22Rv1 (cell line): ENCODE measurements at regions not wholly inside any gene's neighbourhood (a gene's known extent, or its start where the extent isn't known, plus 50 kb on each side); places are given as distances from the start of the nearest gene placed in this dataset.
A peak's percentile ranks its signal among the peaks of the same experiment; 100 is the strongest.
"Not testable (repeated sequence)": the region's sequence is repeated elsewhere in the genome, so short reads cannot be mapped to it uniquely, and the experiment has no call there.

Experiments used
- H3K27ac ChIP-seq: fragments of 450-650 bp; 2 replicates; pipeline ENCODE4 v1.5.1; 2017
- TF ChIP-seq, protein P1 (sequence below): fragments of 450-650 bp; IDR thresholded peaks from 2 replicates; pipeline ENCODE4 v1.5.1; 2017; ENCODE audit warnings: mild to moderate bottlenecking

DNA sequence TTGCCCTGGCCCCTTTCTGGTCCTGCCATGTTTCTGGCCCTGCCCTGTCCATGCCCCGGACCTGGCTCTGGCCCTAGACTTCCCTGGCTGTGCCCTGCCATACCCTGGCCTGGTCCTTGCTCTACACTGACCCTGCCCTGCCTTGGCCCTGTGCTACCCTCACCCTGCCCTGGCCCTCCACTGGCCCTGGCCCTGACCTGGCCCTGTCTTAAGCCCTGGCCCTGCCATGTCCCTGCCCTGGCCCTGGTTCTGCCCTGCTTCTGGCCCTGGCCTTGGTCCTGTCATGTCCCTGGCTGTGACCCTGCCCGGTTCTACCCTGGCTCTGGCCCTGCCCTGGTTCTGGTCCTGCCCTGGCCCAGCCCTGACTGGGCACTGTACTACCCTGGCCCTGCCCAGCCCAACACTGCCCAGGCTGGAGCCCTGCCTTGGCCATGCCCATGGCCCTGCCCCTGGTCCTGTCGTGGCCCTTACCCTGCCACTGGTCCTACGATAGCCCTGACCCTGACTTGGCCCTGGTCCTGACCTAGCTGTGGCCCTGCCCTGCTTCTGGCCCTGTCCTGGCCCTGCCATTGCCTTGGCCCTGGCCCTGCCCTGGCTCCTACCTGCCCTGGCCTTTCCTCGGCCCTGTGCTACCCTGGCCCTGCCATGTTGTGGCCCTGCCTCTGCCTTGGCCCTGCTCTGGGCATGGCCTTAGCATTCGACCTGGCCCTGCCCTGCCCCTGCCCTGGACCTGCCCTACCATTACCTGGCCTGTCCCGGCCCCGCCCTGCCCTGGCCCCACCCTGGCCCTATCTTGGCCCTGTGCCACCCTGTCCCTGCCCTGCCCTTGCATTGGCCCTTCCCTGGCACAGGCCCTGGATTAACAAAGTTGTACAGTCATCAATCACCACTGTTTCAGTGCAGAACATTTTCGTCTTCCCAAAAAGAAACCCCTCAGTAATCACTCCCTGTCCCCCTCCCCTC is 223.5 kb downstream of the LIPI start:
- not testable (repeated sequence) for H3K27ac ChIP-seq

GRCh38 chr21:13985865-13986863 is 224.6 kb downstream of the LIPI start:
- H3K27ac ChIP-seq = not testable (repeated sequence)

DNA sequence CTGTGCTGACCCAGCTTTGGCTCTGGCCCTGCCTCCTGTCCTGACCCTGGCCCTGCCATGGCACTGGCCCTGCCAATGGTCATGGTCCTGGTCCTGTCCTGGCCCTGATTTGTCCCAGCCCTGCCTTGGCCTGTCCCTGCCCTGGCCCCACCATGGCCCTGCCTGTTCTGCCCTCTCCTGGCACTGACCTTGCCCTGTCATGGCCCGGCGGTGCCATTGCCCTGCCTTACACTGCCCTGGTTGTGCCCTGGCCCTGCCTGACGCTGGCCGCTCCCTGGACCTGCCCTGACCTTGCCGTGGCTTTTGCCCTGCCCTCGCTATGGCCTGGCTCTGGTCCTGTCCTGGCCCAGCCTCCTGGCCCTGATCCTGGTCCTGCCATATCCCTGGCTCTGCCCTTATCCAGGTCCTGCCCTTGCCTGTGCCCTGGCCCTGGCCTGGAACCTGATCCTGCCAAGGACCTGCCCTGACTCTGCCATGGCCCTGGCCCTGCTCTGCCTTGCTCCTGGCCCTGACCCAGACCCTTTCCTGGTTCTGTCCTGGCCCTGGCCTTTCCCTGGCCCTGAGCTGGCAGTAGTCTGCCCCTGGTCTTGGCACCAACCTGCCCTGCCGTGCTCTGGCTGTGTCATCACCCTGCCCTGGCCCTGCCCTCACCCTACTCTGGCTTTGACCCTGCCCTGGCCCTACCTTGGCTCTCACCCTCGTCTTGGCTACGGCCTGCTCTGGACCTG is 225.5 kb downstream of the LIPI start:
- H3K27ac ChIP-seq = not testable (repeated sequence)

DNA sequence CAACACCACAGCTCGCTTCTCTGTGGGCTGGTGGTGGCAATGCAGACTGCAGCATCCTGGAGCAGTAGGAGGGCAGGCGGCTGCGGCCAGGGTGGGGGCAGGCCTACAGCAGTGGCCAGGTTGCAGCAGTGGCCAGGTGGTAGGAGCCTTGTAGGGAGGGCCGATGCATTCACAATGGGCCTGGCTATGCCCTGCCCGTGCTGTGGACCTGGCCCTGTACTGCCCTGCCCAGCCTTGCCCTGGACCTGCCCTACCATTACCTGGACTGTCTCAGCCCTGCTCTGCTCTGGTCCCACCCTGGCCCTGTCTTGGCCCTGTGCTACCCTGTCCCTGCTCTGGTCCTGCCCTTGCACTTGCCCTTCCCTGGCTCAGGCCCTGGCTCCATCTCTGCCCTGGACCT is 226.0 kb downstream of the LIPI start:
- H3K27ac ChIP-seq = not testable (repeated sequence)

DNA sequence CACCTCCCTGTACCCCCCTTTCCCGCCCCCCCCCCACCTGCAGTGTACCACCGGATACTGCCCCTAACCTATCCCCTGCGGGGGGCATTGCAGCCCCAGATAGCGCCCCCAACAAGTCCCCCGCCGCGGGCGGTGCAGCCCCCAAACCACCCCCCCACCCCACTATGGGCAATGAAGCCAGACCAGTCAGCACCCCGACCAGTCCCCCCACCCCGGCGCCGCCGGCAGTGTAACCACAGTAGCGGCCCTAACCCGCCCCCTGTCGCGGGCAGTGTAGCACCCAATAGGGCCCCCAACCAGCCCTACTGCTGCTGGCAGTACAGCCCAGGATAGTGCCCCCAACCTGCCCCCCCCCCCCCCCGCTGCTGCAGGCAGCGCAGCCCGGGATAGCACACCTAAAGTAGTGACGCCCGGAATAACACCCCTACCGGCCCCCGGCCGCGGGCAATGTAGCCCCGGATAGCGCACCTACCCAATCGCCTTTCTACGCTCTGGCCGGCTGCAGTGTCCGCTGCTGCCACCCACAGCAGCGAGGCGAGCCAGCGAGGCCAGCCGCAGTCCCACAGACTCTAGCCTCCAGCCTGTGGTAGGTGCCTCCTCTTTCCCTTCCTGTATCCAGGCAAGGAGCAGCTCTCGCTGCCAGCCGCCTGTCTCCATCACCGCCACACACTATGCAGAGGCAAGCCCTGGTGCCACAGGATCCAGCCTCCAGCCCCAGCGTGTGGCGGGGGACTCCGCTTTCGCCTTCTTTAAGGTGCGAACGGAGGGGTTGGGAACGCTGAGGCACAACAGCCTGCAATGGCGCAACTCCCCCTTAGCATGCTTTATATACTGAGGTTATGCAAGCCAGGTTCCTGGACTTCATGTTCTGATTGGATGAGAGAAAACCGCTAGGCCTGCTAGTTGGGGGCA is 229.3 kb downstream of the LIPI start:
- H3K27ac ChIP-seq = not testable (repeated sequence)

DNA sequence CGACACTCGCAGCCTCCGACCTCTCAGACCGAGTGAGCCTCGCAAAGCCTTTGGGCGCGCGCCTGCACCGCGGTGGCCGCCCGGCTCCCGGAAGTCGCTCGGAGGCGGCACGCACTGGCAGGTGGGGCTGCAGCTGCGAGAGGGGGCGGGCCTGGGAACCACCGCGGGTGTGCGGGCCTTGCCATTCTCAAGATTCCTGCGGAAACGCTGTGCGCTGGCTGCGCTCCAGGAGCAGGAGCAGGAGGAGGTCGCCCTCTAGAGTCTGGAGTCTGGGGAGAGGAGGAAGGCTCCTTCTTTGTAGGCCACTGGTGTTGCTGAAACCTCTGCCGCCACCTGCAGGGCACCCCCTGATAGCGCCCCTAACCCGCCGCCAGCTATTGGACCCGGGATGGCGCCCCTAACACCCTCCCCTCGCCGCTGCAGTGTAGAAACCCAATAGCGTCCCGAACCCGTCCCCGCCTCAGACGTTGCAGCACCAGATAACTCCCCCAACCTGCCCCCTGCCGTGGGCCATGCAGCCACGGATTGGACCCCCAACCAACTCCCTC is 230.6 kb downstream of the LIPI start:
- TF ChIP-seq, protein P1, sequence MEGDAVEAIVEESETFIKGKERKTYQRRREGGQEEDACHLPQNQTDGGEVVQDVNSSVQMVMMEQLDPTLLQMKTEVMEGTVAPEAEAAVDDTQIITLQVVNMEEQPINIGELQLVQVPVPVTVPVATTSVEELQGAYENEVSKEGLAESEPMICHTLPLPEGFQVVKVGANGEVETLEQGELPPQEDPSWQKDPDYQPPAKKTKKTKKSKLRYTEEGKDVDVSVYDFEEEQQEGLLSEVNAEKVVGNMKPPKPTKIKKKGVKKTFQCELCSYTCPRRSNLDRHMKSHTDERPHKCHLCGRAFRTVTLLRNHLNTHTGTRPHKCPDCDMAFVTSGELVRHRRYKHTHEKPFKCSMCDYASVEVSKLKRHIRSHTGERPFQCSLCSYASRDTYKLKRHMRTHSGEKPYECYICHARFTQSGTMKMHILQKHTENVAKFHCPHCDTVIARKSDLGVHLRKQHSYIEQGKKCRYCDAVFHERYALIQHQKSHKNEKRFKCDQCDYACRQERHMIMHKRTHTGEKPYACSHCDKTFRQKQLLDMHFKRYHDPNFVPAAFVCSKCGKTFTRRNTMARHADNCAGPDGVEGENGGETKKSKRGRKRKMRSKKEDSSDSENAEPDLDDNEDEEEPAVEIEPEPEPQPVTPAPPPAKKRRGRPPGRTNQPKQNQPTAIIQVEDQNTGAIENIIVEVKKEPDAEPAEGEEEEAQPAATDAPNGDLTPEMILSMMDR = peak; percentile 55
- peak overlapping the region; percentile 44 for H3K27ac ChIP-seq

DNA sequence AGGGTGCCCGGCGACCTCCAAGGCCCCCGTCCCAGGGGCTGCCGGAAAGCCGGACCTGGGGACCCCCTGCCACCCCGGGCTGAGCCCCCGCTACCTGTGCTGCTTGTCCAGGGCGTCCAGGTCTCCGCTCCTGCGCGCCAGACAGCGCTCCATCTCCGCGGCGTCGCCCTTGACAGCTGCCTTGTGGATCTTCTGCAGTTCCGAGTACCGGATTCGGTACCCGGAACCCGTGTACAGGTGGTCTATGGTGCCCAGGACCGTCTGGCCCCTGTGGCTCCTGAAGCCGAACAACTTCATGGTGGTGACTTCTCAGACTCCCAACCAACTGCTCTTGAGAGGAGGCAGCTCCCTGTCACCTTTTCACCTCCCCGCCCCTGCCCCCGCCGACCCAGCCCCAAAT is 231.1 kb downstream of the LIPI start:
- peak overlapping the region; percentile 44 for H3K27ac ChIP-seq

DNA sequence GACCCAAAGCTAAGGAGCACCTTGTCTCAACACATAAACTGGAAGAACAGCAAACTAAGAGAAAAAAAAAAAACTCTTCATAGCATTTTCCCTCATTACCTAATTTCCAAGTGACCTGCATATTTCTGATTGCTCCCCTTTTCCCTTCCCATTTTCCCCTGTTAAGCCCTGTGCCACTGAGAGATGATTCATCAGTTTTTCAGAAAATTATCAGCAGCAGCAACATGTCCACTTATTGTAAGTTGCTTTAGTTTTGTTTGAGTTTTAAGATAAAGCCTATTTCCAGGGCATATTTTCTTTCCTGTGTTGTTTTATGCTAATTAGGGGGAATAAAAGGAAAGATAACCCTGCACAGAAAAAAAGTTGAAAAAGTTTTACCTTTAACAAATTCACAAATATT is 236.2 kb downstream of the LIPI start:
- not testable (repeated sequence) for H3K27ac ChIP-seq

- not testable (repeated sequence) for H3K27ac ChIP-seq
Observed at GRCh38 chr21:13969853-13970252, 240.9 kb downstream of the LIPI start.

- not testable (repeated sequence) for H3K27ac ChIP-seq
Observed at GRCh38 chr21:13969002-13969401, 241.8 kb downstream of the LIPI start.

- H3K27ac ChIP-seq = not testable (repeated sequence)
Observed at GRCh38 chr21:13963259-13963658, 247.5 kb downstream of the LIPI start.

DNA sequence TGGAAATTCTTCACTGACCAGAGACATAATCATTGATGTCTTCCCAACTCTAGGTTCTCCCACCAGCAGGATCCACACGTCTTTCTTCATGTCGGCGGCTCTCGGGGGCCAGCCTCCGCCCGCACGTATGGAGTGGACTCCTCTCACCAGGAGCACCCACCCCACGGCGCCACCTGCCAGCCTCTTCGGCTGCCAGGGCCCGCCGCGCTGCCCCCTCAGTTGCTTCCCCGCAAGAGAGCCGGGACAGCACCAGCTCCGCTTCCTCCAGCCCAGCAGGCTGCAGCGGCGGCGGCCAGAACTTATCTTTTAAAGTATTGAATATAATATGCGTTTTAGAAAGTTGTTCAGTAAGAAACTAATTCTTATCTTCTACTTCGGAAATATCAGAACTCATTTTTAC is 273.5 kb downstream of the LIPI start:
- TF ChIP-seq, protein P1 = no peak

GRCh38 chr21:13936033-13936937 is 274.5 kb downstream of the LIPI start:
- H3K27ac ChIP-seq = not testable (repeated sequence)

More for the DNA sequence above, 273.5 kb downstream of the LIPI start:
- H3K27ac ChIP-seq = no peak overlapping the region

DNA sequence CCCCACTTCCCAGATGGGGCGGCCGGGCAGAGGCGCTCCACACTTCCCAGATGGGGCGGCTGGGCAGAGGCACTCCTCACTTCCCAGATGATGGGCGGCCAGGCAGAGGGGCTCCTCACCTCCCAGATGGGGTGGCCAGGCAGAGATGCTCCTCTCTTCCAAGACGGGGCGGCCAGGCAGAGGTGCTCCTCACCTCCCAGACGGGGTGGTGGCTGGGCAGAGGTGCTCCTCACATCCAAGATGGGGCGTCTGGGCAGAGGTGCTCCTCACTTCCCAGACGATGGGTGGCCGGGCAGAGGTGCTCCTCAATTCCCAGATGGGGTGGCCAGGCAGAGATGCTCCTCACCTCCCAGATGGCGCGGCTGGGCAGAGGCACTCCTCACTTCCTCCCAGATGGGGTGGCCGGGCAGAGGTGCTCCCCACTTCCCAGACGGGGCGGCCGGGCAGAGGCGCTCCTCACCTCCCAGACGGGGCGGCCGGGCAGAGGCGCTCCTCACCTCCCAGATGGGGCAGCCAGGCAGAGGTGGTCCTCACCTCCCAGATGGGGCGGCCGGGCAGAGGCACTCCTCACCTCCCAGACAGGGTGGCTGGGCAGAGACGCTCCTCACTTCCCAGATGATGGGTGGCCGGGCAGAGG is 275.2 kb downstream of the LIPI start:
- not testable (repeated sequence) for H3K27ac ChIP-seq

GRCh38 chr21:13934887-13935342 is 275.8 kb downstream of the LIPI start:
- not testable (repeated sequence) for H3K27ac ChIP-seq
